ENCODE measurements at regions not wholly inside any gene's neighbourhood (a gene's known extent, or its start where the extent isn't known, plus 50 kb on each side); places are given as distances from the start of the nearest gene placed in this dataset.

DNA sequence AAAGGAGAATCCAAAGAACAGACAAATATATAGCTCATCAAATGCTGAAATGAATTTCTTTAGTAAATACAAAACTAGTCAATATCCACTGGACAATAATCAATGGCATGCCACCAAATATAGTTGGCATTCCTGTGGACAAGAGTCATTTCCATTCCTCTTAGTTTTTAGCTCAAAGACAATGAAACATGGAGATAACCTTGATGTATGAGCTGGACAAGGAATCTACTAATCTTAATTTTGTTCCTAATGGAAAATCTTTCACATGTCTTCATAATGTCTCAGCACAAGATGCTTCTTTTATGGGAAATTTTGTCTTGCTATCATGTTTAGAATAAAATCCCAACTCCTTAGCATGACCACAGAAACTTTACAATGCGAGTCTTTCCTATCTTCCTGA is 87.8 kb downstream of the PFDN4 start:
- no peaks in the 10 kb centered on the region for H3F3A ChIP-seq (replicated peaks; ENCODE audit: low read depth)
- no peak for DNase-seq (ENCODE audit: low spot score)
- no peak overlapping the region for H3K4me3 Mint-ChIP-seq
- TF ChIP-seq EZH2 (IDR thresholded peaks at IDR 0.05; ENCODE audit: low read depth, unreplicated experiment) (no peak), CREB1 (CRISPR knock-in tag; IDR thresholded peaks at IDR 0.05; ENCODE audit: low read depth) (no peak), ZNF331 (CRISPR knock-in tag; IDR thresholded peaks at IDR 0.05; ENCODE audit: low read depth) (no peak), STAT1 (IDR thresholded peaks at IDR 0.05; ENCODE audit: unreplicated experiment) (no peak), NANOG (IDR thresholded peaks at IDR 0.05; ENCODE audit: borderline replicate concordance) (no peak)
- TF ChIP-seq, protein P1, sequence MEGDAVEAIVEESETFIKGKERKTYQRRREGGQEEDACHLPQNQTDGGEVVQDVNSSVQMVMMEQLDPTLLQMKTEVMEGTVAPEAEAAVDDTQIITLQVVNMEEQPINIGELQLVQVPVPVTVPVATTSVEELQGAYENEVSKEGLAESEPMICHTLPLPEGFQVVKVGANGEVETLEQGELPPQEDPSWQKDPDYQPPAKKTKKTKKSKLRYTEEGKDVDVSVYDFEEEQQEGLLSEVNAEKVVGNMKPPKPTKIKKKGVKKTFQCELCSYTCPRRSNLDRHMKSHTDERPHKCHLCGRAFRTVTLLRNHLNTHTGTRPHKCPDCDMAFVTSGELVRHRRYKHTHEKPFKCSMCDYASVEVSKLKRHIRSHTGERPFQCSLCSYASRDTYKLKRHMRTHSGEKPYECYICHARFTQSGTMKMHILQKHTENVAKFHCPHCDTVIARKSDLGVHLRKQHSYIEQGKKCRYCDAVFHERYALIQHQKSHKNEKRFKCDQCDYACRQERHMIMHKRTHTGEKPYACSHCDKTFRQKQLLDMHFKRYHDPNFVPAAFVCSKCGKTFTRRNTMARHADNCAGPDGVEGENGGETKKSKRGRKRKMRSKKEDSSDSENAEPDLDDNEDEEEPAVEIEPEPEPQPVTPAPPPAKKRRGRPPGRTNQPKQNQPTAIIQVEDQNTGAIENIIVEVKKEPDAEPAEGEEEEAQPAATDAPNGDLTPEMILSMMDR (conservative IDR thresholded peaks at IDR 0.05; ENCODE audit: low read depth in 2 of 2), result no peak
- TF ChIP-seq, protein P2, sequence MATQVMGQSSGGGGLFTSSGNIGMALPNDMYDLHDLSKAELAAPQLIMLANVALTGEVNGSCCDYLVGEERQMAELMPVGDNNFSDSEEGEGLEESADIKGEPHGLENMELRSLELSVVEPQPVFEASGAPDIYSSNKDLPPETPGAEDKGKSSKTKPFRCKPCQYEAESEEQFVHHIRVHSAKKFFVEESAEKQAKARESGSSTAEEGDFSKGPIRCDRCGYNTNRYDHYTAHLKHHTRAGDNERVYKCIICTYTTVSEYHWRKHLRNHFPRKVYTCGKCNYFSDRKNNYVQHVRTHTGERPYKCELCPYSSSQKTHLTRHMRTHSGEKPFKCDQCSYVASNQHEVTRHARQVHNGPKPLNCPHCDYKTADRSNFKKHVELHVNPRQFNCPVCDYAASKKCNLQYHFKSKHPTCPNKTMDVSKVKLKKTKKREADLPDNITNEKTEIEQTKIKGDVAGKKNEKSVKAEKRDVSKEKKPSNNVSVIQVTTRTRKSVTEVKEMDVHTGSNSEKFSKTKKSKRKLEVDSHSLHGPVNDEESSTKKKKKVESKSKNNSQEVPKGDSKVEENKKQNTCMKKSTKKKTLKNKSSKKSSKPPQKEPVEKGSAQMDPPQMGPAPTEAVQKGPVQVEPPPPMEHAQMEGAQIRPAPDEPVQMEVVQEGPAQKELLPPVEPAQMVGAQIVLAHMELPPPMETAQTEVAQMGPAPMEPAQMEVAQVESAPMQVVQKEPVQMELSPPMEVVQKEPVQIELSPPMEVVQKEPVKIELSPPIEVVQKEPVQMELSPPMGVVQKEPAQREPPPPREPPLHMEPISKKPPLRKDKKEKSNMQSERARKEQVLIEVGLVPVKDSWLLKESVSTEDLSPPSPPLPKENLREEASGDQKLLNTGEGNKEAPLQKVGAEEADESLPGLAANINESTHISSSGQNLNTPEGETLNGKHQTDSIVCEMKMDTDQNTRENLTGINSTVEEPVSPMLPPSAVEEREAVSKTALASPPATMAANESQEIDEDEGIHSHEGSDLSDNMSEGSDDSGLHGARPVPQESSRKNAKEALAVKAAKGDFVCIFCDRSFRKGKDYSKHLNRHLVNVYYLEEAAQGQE (IDR thresholded peaks at IDR 0.05; ENCODE audit: unreplicated experiment), result no peak
- TF ChIP-seq, protein P3, sequence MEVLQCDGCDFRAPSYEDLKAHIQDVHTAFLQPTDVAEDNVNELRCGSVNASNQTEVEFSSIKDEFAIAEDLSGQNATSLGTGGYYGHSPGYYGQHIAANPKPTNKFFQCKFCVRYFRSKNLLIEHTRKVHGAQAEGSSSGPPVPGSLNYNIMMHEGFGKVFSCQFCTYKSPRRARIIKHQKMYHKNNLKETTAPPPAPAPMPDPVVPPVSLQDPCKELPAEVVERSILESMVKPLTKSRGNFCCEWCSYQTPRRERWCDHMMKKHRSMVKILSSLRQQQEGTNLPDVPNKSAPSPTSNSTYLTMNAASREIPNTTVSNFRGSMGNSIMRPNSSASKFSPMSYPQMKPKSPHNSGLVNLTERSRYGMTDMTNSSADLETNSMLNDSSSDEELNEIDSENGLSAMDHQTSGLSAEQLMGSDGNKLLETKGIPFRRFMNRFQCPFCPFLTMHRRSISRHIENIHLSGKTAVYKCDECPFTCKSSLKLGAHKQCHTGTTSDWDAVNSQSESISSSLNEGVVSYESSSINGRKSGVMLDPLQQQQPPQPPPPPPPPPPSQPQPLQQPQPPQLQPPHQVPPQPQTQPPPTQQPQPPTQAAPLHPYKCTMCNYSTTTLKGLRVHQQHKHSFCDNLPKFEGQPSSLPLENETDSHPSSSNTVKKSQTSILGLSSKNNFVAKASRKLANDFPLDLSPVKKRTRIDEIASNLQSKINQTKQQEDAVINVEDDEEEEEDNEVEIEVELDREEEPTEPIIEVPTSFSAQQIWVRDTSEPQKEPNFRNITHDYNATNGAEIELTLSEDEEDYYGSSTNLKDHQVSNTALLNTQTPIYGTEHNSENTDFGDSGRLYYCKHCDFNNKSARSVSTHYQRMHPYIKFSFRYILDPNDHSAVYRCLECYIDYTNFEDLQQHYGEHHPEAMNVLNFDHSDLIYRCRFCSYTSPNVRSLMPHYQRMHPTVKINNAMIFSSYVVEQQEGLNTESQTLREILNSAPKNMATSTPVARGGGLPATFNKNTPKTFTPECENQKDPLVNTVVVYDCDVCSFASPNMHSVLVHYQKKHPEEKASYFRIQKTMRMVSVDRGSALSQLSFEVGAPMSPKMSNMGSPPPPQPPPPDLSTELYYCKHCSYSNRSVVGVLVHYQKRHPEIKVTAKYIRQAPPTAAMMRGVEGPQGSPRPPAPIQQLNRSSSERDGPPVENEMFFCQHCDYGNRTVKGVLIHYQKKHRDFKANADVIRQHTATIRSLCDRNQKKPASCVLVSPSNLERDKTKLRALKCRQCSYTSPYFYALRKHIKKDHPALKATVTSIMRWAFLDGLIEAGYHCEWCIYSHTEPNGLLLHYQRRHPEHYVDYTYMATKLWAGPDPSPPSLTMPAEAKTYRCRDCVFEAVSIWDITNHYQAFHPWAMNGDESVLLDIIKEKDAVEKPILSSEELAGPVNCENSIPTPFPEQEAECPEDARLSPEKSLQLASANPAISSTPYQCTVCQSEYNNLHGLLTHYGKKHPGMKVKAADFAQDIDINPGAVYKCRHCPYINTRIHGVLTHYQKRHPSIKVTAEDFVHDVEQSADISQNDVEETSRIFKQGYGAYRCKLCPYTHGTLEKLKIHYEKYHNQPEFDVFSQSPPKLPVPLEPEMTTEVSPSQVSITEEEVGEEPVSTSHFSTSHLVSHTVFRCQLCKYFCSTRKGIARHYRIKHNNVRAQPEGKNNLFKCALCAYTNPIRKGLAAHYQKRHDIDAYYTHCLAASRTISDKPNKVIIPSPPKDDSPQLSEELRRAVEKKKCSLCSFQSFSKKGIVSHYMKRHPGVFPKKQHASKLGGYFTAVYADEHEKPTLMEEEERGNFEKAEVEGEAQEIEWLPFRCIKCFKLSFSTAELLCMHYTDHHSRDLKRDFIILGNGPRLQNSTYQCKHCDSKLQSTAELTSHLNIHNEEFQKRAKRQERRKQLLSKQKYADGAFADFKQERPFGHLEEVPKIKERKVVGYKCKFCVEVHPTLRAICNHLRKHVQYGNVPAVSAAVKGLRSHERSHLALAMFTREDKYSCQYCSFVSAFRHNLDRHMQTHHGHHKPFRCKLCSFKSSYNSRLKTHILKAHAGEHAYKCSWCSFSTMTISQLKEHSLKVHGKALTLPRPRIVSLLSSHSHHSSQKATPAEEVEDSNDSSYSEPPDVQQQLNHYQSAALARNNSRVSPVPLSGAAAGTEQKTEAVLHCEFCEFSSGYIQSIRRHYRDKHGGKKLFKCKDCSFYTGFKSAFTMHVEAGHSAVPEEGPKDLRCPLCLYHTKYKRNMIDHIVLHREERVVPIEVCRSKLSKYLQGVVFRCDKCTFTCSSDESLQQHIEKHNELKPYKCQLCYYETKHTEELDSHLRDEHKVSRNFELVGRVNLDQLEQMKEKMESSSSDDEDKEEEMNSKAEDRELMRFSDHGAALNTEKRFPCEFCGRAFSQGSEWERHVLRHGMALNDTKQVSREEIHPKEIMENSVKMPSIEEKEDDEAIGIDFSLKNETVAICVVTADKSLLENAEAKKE (CRISPR knock-in tag; IDR thresholded peaks at IDR 0.05), result no peak
- H3K9me3 Mint-ChIP-seq, result no peaks in the 10 kb centered on the region
- no peaks in the 10 kb centered on the region for H4K20me1 ChIP-seq (replicated peaks; ENCODE audit: insufficient read depth)
- no peak overlapping the region for H3K4me3 ChIP-seq
- H2AFZ ChIP-seq, result no peak overlapping the region
- H3K27ac Mint-ChIP-seq, result no peak overlapping the region
- no peak overlapping the region for H3K27ac ChIP-seq (ENCODE audit: low read depth)
- H3K4me1 Mint-ChIP-seq, result peaks cover 26% of the 10 kb centered on the region
- no peak overlapping the region for H3K4me2 ChIP-seq
- H3K9me2 ChIP-seq (ENCODE audit: insufficient read depth), result peaks cover 2% of the 10 kb centered on the region; the same call in 1 of the 2 replicates
- H3K4me1 ChIP-seq (ENCODE audit: insufficient read depth), result peaks cover 26% of the 10 kb centered on the region
- H3K36me3 Mint-ChIP-seq (ENCODE audit: low read depth), result no peaks in the 10 kb centered on the region
- H3K27me3 ChIP-seq (ENCODE audit: insufficient read depth), result no peaks in the 10 kb centered on the region
- H3K36me3 ChIP-seq (ENCODE audit: insufficient read depth), result no peaks in the 10 kb centered on the region
- H3K79me2 ChIP-seq (replicated peaks; ENCODE audit: insufficient read depth), result no peaks in the 10 kb centered on the region
- H3K27me3 Mint-ChIP-seq (ENCODE audit: insufficient read depth, low read depth, poor library complexity), result no peaks in the 10 kb centered on the region
- ATAC-seq, result no peak

All from GM23338 (cell line).